ENCODE measurements at regions not wholly inside any gene's neighbourhood (a gene's known extent, or its start where the extent isn't known, plus 50 kb on each side); places are given as distances from the start of the nearest gene placed in this dataset.

- no peaks in the 10 kb centered on the region for H3K27me3 ChIP-seq (ENCODE audit: control insufficient read depth, insufficient read depth, low read length)
- no peak overlapping the region for H3K9ac ChIP-seq
- no peak overlapping the region for H2AFZ ChIP-seq
These were observed 157.3 kb upstream of the SMAD3 start for GRCh38 chr15:66907826-66908743.

DNA sequence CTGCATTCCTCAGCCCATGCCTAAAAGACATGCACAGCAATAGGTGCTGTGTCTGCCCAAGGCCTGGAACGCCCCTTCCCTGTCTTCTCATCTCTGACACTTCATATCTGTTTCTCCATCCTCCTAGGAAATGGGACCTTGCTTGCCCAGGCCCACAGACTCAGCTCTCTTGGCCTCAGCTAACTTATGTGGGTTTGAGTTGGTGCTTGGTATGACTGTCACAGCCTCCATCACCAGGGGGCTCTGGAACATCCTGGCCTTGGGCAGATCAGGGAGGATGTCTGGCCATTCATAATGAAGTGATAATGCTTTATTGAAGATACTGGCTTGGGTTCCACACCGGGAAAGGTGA is 156.7 kb upstream of the SMAD3 start:
- TF ChIP-seq, protein P1, sequence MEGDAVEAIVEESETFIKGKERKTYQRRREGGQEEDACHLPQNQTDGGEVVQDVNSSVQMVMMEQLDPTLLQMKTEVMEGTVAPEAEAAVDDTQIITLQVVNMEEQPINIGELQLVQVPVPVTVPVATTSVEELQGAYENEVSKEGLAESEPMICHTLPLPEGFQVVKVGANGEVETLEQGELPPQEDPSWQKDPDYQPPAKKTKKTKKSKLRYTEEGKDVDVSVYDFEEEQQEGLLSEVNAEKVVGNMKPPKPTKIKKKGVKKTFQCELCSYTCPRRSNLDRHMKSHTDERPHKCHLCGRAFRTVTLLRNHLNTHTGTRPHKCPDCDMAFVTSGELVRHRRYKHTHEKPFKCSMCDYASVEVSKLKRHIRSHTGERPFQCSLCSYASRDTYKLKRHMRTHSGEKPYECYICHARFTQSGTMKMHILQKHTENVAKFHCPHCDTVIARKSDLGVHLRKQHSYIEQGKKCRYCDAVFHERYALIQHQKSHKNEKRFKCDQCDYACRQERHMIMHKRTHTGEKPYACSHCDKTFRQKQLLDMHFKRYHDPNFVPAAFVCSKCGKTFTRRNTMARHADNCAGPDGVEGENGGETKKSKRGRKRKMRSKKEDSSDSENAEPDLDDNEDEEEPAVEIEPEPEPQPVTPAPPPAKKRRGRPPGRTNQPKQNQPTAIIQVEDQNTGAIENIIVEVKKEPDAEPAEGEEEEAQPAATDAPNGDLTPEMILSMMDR (IDR thresholded peaks at IDR 0.05): no peak
- no peak overlapping the region for H3K4me3 ChIP-seq (ENCODE audit: low read depth, low read length)
- H3K79me2 ChIP-seq: no peaks in the 10 kb centered on the region
- no peak overlapping the region for H3K9ac ChIP-seq
- H3K27ac ChIP-seq: no peak overlapping the region
- H3K4me1 ChIP-seq: no peaks in the 10 kb centered on the region
- no peak overlapping the region for H3K4me2 ChIP-seq (ENCODE audit: low read length)
- no peaks in the 10 kb centered on the region for H3K36me3 ChIP-seq (ENCODE audit: control insufficient read depth, insufficient read depth, low read length)
- H2AFZ ChIP-seq: no peak overlapping the region
- H3K9me3 ChIP-seq (ENCODE audit: control insufficient read depth, low read length): no peaks in the 10 kb centered on the region
- H3K27me3 ChIP-seq (ENCODE audit: control insufficient read depth, insufficient read depth, low read length): no peaks in the 10 kb centered on the region

More at GRCh38 chr15:66907826-66908743, 157.3 kb upstream of the SMAD3 start:
- Histone ChIP-seq H3K27ac (no peak overlapping the region), H3K9me3 (ENCODE audit: control insufficient read depth, low read length) (no peaks in the 10 kb centered on the region), H3K79me2 (no peaks in the 10 kb centered on the region), H3K4me3 (ENCODE audit: low read depth, low read length) (no peak overlapping the region), H3K4me1 (no peaks in the 10 kb centered on the region), H3K4me2 (ENCODE audit: low read length) (no peak overlapping the region), H3K36me3 (ENCODE audit: control insufficient read depth, insufficient read depth, low read length) (no peaks in the 10 kb centered on the region)
- TF ChIP-seq, protein P1 (IDR thresholded peaks at IDR 0.05): no peak

DNA sequence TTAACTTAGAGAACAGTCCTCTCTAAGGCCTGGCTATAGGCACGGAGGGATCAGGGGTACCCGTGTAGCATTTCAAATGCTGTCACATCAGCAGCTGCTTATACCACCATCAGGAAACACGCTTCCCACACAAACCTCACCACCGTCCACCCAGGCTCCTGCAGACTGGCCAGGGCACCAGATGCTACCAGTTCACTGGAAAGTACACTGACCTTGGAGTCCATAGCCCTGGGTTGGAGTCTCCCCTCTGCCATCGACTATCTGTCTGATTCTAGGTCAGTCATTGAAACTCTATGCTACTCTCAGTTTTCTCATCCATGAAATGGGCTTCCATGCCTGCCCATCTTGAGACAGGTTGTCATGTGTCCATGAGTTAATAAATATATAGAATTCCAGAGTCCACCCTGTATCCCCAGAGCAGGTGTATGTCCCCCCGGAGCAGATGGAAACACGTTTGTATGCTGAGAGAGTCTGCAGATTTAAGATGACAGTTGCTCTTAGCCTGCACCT is 156.0 kb upstream of the SMAD3 start:
- H3K9me3 ChIP-seq (ENCODE audit: control insufficient read depth, low read length): no peaks in the 10 kb centered on the region
- no peaks in the 10 kb centered on the region for H3K4me1 ChIP-seq
- H3K4me2 ChIP-seq (ENCODE audit: low read length): no peak overlapping the region
- no peak overlapping the region for H3K27ac ChIP-seq
- no peak overlapping the region for H3K4me3 ChIP-seq (ENCODE audit: low read depth, low read length)
- H3K27me3 ChIP-seq (ENCODE audit: control insufficient read depth, insufficient read depth, low read length): no peaks in the 10 kb centered on the region
- TF ChIP-seq, protein P1 (IDR thresholded peaks at IDR 0.05): no peak
- H3K36me3 ChIP-seq (ENCODE audit: control insufficient read depth, insufficient read depth, low read length): no peaks in the 10 kb centered on the region
- H3K9ac ChIP-seq: no peak overlapping the region
- no peaks in the 10 kb centered on the region for H3K79me2 ChIP-seq
- no peak overlapping the region for H2AFZ ChIP-seq

DNA sequence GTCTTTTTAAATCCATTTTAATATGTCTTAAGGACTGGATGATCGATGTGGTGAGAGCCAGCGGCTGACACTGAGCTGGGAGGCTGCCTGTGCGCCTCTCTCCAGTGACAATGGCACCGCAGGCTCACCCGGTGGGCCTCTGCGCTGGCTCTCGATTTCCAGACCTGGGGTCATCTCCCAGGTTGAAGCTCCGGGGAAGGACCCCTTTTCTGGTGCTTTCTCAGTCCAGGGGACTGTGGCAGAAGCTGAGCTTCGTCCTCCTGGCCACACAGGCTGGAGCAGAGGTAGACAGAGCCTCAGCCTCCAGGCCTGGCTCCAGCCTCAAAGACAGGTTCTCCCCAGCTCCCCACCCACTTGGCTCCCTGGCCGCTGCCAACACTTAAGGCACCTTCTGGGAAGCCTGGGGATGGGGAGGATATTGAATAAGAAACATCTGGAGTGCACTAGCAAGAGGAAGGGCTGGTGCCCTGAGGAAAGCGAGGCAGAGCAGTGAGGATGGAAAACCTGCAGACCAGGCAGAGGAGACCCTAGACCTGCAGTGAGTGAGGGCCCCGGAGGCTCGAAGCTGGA is 154.2 kb upstream of the SMAD3 start:
- no peaks in the 10 kb centered on the region for H3K4me1 ChIP-seq
- H3K4me3 ChIP-seq (ENCODE audit: low read depth, low read length): no peak overlapping the region
- H3K27me3 ChIP-seq (ENCODE audit: control insufficient read depth, insufficient read depth, low read length): no peaks in the 10 kb centered on the region
- TF ChIP-seq, protein P1 (IDR thresholded peaks at IDR 0.05): no peak
- H3K4me2 ChIP-seq (ENCODE audit: low read length): no peak overlapping the region
- no peaks in the 10 kb centered on the region for H3K9me3 ChIP-seq (ENCODE audit: control insufficient read depth, low read length)
- no peak overlapping the region for H3K27ac ChIP-seq
- no peaks in the 10 kb centered on the region for H3K36me3 ChIP-seq (ENCODE audit: control insufficient read depth, insufficient read depth, low read length)
- no peaks in the 10 kb centered on the region for H3K79me2 ChIP-seq
- no peak overlapping the region for H3K9ac ChIP-seq
- no peak overlapping the region for H2AFZ ChIP-seq
